ENCODE measurements at regions not wholly inside any gene's neighbourhood (a gene's known extent, or its start where the extent isn't known, plus 50 kb on each side); places are given as distances from the start of the nearest gene placed in this dataset.

- no peaks in the 10 kb centered on the region; the same call in 1 of the 2 replicates for H3K27me3 Mint-ChIP-seq (ENCODE audit: insufficient read depth)
- no peak overlapping the region for H3K4me3 Mint-ChIP-seq
- no peaks in the 10 kb centered on the region for H3K9me3 Mint-ChIP-seq
- TF ChIP-seq CTCF (IDR thresholded peaks at IDR 0.05), result no peak
- no peaks in the 10 kb centered on the region for H3K36me3 Mint-ChIP-seq (ENCODE audit: low read depth)
- no peaks in the 10 kb centered on the region for H3K4me1 Mint-ChIP-seq (ENCODE audit: low read depth)
- H3K27ac Mint-ChIP-seq, result no peak overlapping the region
- no peak for DNase-seq
These were observed 83.0 kb downstream of the MAGEB17 start for GRCh38 chrX:16250296-16250695.

GRCh38 chrX:16251782-16252181 lies 84.5 kb downstream of the MAGEB17 start:
- H3K9me3 Mint-ChIP-seq, result no peaks in the 10 kb centered on the region
- no peak for TF ChIP-seq CTCF (IDR thresholded peaks at IDR 0.05)
- no peaks in the 10 kb centered on the region; the same call in 1 of the 2 replicates for H3K27me3 Mint-ChIP-seq (ENCODE audit: insufficient read depth)
- no peaks in the 10 kb centered on the region for H3K36me3 Mint-ChIP-seq (ENCODE audit: low read depth)
- no peak overlapping the region for H3K27ac Mint-ChIP-seq
- no peak for DNase-seq
- H3K4me3 Mint-ChIP-seq, result no peak overlapping the region
- H3K4me1 Mint-ChIP-seq (ENCODE audit: low read depth), result no peaks in the 10 kb centered on the region

GRCh38 chrX:16258882-16259281 lies 91.6 kb downstream of the MAGEB17 start:
- TF ChIP-seq CTCF (IDR thresholded peaks at IDR 0.05), result no peak
- H3K36me3 Mint-ChIP-seq (ENCODE audit: low read depth), result no peaks in the 10 kb centered on the region
- H3K27ac Mint-ChIP-seq, result no peak overlapping the region
- H3K27me3 Mint-ChIP-seq (ENCODE audit: insufficient read depth), result peaks cover 2% of the 10 kb centered on the region; the same call in 1 of the 2 replicates
- no peaks in the 10 kb centered on the region for H3K4me1 Mint-ChIP-seq (ENCODE audit: low read depth)
- H3K9me3 Mint-ChIP-seq, result no peaks in the 10 kb centered on the region
- DNase-seq, result no peak
- no peak overlapping the region for H3K4me3 Mint-ChIP-seq

- H3K27ac Mint-ChIP-seq, result no peak overlapping the region
- no peaks in the 10 kb centered on the region for H3K36me3 Mint-ChIP-seq (ENCODE audit: low read depth)
- H3K4me1 Mint-ChIP-seq (ENCODE audit: low read depth), result no peaks in the 10 kb centered on the region
- no peak overlapping the region for H3K4me3 Mint-ChIP-seq
- H3K9me3 Mint-ChIP-seq, result no peaks in the 10 kb centered on the region; the same call in 1 of the 2 replicates
- H3K27me3 Mint-ChIP-seq (ENCODE audit: insufficient read depth), result no peaks in the 10 kb centered on the region
- no peak for TF ChIP-seq CTCF (IDR thresholded peaks at IDR 0.05)
- DNase-seq, result no peak
These were observed 100.2 kb downstream of the MAGEB17 start for GRCh38 chrX:16267431-16267830.

GRCh38 chrX:16268206-16268605 lies 100.9 kb downstream of the MAGEB17 start:
- Mint-ChIP-seq H3K4me1 (ENCODE audit: low read depth) (no peaks in the 10 kb centered on the region), H3K9me3 (no peaks in the 10 kb centered on the region; the same call in 1 of the 2 replicates), H3K27ac (no peak overlapping the region), H3K36me3 (ENCODE audit: low read depth) (no peaks in the 10 kb centered on the region), H3K4me3 (no peak overlapping the region), H3K27me3 (ENCODE audit: insufficient read depth) (no peaks in the 10 kb centered on the region)
- DNase-seq, result no peak
- TF ChIP-seq CTCF (IDR thresholded peaks at IDR 0.05), result no peak

GRCh38 chrX:16278927-16279326 lies 111.6 kb downstream of the MAGEB17 start:
- no peak overlapping the region for H3K4me3 Mint-ChIP-seq
- no peak for TF ChIP-seq CTCF (IDR thresholded peaks at IDR 0.05)
- H3K36me3 Mint-ChIP-seq (ENCODE audit: low read depth), result no peaks in the 10 kb centered on the region
- DNase-seq, result no peak
- H3K27me3 Mint-ChIP-seq (ENCODE audit: insufficient read depth), result peaks cover 18% of the 10 kb centered on the region
- no peak overlapping the region for H3K27ac Mint-ChIP-seq
- H3K4me1 Mint-ChIP-seq (ENCODE audit: low read depth), result no peaks in the 10 kb centered on the region
- no peaks in the 10 kb centered on the region for H3K9me3 Mint-ChIP-seq
